Spinal cord (tissue), 9 donors: ENCODE measurements at regions not wholly inside any gene's neighbourhood (a gene's known extent, or its start where the extent isn't known, plus 50 kb on each side); places are given as distances from the start of the nearest gene placed in this dataset.

Experiments used
- DNase-seq, 6 donors: peaks; one replicate each; pipeline versions ENCODE4 v3.0.0 to v3.0.0-alpha.2; 2013 to 2015; ENCODE audit warnings: low spot score in 6 of 6, low read depth in 4 of 6
- H3K27ac ChIP-seq: one replicate; pipeline ENCODE4 v1.5.1; 2013; ENCODE audit warnings: low read depth, low read length, control low read depth
- H3K27me3 ChIP-seq: one replicate; pipeline ENCODE4 v1.6.1; 2013; ENCODE audit warnings: low read length; ENCODE audit not compliant: control insufficient read depth, insufficient read depth
- H3K36me3 ChIP-seq: one replicate; pipeline ENCODE4 v1.6.1; 2013; ENCODE audit warnings: low read length; ENCODE audit not compliant: control insufficient read depth, insufficient read depth
- H3K4me1 ChIP-seq: one replicate; pipeline ENCODE4 v1.6.1; 2013; ENCODE audit warnings: low read length; ENCODE audit not compliant: control insufficient read depth, insufficient read depth
- H3K4me3 ChIP-seq: one replicate; pipeline ENCODE4 v1.5.1; 2013; ENCODE audit warnings: low read depth, low read length, control low read depth
- H3K9me3 ChIP-seq: one replicate; pipeline ENCODE4 v1.6.1; 2013; ENCODE audit warnings: low read length; ENCODE audit not compliant: control insufficient read depth, insufficient read depth
- WGBS: methylation state at CpG from one replicate; pipeline ENCODE4 v1.1.5; 2013; ENCODE audit warnings: missing lambda C conversion rate; ENCODE audit not compliant: insufficient coverage; 5-methylcytosine and 5-hydroxymethylcytosine counted together
- donor health status: healthy.

- Histone ChIP-seq H3K27me3 (no peaks in the 10 kb centered on the region), H3K36me3 (no peaks in the 10 kb centered on the region), H3K4me3 (no peak overlapping the region), H3K4me1 (no peaks in the 10 kb centered on the region), H3K27ac (no peak overlapping the region), H3K9me3 (no peaks in the 10 kb centered on the region)
- WGBS = 83% methylated on average over 3 of the region's 7 CpGs
- no peak for DNase-seq
Measured at GRCh38 chr4:95606739-95607138, 58.0 kb upstream of the UNC5C start.

- no peaks in the 10 kb centered on the region for H3K27me3 ChIP-seq
- H3K9me3 ChIP-seq = no peaks in the 10 kb centered on the region
- H3K36me3 ChIP-seq = no peaks in the 10 kb centered on the region
- 83% methylated on average over 1 of the region's 4 CpGs for WGBS
- H3K27ac ChIP-seq = no peak overlapping the region
- H3K4me3 ChIP-seq = no peak overlapping the region
- no peak for DNase-seq
- no peaks in the 10 kb centered on the region for H3K4me1 ChIP-seq
Measured at GRCh38 chr4:95603393-95603792, 54.6 kb upstream of the UNC5C start.

- Histone ChIP-seq H3K4me1 (no peaks in the 10 kb centered on the region), H3K27ac (no peak overlapping the region), H3K9me3 (no peaks in the 10 kb centered on the region), H3K36me3 (no peaks in the 10 kb centered on the region), H3K27me3 (no peaks in the 10 kb centered on the region), H3K4me3 (no peak overlapping the region)
- DNase-seq = no peak
- 93% methylated on average over 2 of the region's 3 CpGs for WGBS
Measured at GRCh38 chr4:95602872-95603271, 54.1 kb upstream of the UNC5C start.

DNA sequence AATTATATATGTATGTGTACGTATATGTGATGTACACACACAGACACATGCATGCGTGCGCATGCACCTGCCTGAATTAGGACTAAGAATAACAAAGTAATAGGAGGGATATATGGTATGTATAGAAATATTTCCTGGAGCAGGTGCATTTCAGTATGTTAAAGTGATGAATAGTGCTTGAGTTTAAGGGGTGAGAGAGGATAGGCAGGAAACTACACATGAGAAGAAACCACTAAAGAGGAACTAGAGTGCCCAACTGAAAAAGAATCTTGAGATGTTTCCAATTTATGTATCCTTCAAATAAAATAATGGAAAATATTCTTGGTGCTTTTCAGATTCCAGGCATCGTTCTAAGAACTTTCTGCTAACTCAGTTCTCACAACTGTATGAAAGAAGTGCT, 52.6 kb upstream of the UNC5C start:
- 100% methylated on average over 1 of the region's 4 CpGs for WGBS
- no peaks in the 10 kb centered on the region for H3K9me3 ChIP-seq
- no peaks in the 10 kb centered on the region for H3K27me3 ChIP-seq
- no peak overlapping the region for H3K27ac ChIP-seq
- no peaks in the 10 kb centered on the region for H3K4me1 ChIP-seq
- no peak for DNase-seq
- no peak overlapping the region for H3K4me3 ChIP-seq
- H3K36me3 ChIP-seq = no peaks in the 10 kb centered on the region

- no CpG with 5 or more reads among the region's 7 CpGs for WGBS
- H3K9me3 ChIP-seq = no peaks in the 10 kb centered on the region
- DNase-seq = no peak
- H3K27ac ChIP-seq = no peak overlapping the region
- H3K4me1 ChIP-seq = no peaks in the 10 kb centered on the region
- no peaks in the 10 kb centered on the region for H3K36me3 ChIP-seq
- no peaks in the 10 kb centered on the region for H3K27me3 ChIP-seq
- H3K4me3 ChIP-seq = no peak overlapping the region
Measured at GRCh38 chr4:95599777-95600400, 51.1 kb upstream of the UNC5C start.
